Keratinocyte (primary cell): ENCODE measurements at regions not wholly inside any gene's neighbourhood (a gene's known extent, or its start where the extent isn't known, plus 50 kb on each side); places are given as distances from the start of the nearest gene placed in this dataset.
"Not testable (repeated sequence)": the region's sequence is repeated elsewhere in the genome, so short reads cannot be mapped to it uniquely, and the experiment has no call there.

Experiments used
- DNase-seq: peaks from one replicate; pipeline ENCODE4 v3.0.0-alpha.2; 2011; ENCODE audit warnings: low read depth, missing footprints, low spot score
- FAIRE-seq: peaks from 2 replicates; lab custom pipeline; 2011; peaks lifted over from hg19 to GRCh38; lab: Jason Lieb, UNC
- H2AFZ ChIP-seq: 2 replicates; pipeline ENCODE4 v1.6.0; 2012; ENCODE audit warnings: low read length, control low read depth, inconsistent platforms; ENCODE audit not compliant: control insufficient read depth
- H3K27ac ChIP-seq: 2 replicates; pipeline ENCODE4 v1.5.1; 2011; ENCODE audit warnings: low read length; ENCODE audit not compliant: control insufficient read depth, insufficient read depth
- H3K27me3 ChIP-seq: 3 replicates; pipeline ENCODE4 v1.6.0; 2011; ENCODE audit warnings: low read length; ENCODE audit not compliant: control insufficient read depth, insufficient read depth; ENCODE audit errors: extremely low read depth
- H3K36me3 ChIP-seq, 2 experiments: 2 replicates in 1 of 2; 3 replicates in 1 of 2; pipeline ENCODE4 v1.5.1; 2011; ENCODE audit warnings: low read length in 2 of 2, mild to moderate bottlenecking in 1 of 2; ENCODE audit not compliant: control insufficient read depth in 2 of 2, insufficient read depth in 2 of 2; ENCODE audit errors: extremely low read depth in 1 of 2
- H3K4me1 ChIP-seq: 3 replicates; pipeline ENCODE4 v1.5.1; 2011; ENCODE audit warnings: low read length; ENCODE audit not compliant: control insufficient read depth, insufficient read depth; ENCODE audit errors: extremely low read depth
- H3K4me2 ChIP-seq: 3 replicates; pipeline ENCODE4 v1.6.0; 2011; ENCODE audit warnings: low read depth, low read length; ENCODE audit not compliant: control insufficient read depth, insufficient read depth; ENCODE audit errors: extremely low read depth
- H3K4me3 ChIP-seq, 3 experiments: fragments of 200-600 bp in 1 of 3; sonication (generic) in 1 of 3; 2 replicates in 2 of 3; 3 replicates in 1 of 3; pipeline ENCODE4 v1.5.1; 2011 to 2016; ENCODE audit warnings: low read length in 3 of 3, mild to moderate bottlenecking in 3 of 3, control low read depth in 2 of 3, inconsistent platforms in 1 of 3, low read depth in 1 of 3, mixed read lengths in 1 of 3, mixed run types in 1 of 3, moderate library complexity in 1 of 3; ENCODE audit not compliant: control insufficient read depth in 2 of 3, insufficient read depth in 2 of 3; ENCODE audit errors: extremely low read depth in 1 of 3
- H3K79me2 ChIP-seq: 2 replicates; pipeline ENCODE4 v1.6.0; 2012; ENCODE audit warnings: low read length; ENCODE audit not compliant: control insufficient read depth, insufficient read depth
- H3K9ac ChIP-seq: 3 replicates; pipeline ENCODE4 v1.6.0; 2011; ENCODE audit warnings: low read length; ENCODE audit not compliant: control insufficient read depth, insufficient read depth; ENCODE audit errors: extremely low read depth
- H3K9me1 ChIP-seq: 3 replicates; pipeline ENCODE4 v1.6.0; 2011; ENCODE audit warnings: low read length; ENCODE audit not compliant: control insufficient read depth, insufficient read depth; ENCODE audit errors: extremely low read depth
- H3K9me3 ChIP-seq: 2 replicates; pipeline ENCODE4 v1.5.1; 2012; ENCODE audit warnings: low read depth, low read length; ENCODE audit not compliant: control insufficient read depth
- H4K20me1 ChIP-seq: 3 replicates; pipeline ENCODE4 v1.6.0; 2011; ENCODE audit warnings: low read length; ENCODE audit not compliant: control insufficient read depth, insufficient read depth; ENCODE audit errors: extremely low read depth
- CTCF ChIP-seq, 3 experiments: IDR thresholded peaks in 1 of 3; conservative IDR thresholded peaks in 1 of 3; optimal IDR thresholded peaks in 1 of 3; 2 replicates in 2 of 3; 3 replicates in 1 of 3; pipeline versions ENCODE3 to v1.5.1; 2011; ENCODE audit warnings: low read length in 3 of 3, mild to moderate bottlenecking in 3 of 3, moderate library complexity in 2 of 3, control low read depth in 1 of 3, inconsistent platforms in 1 of 3; ENCODE audit not compliant: insufficient read depth in 2 of 3; ENCODE audit errors: extremely low read depth in 1 of 3
- EZH2 ChIP-seq: IDR thresholded peaks from one replicate; pipeline ENCODE4 v1.6.1; 2012; ENCODE audit warnings: inconsistent platforms, mild to moderate bottlenecking, low read length, moderate library complexity
- dilution Hi-C: fragments of 300-500 bp; cut with MboI; formaldehyde crosslinking; loops from one replicate; pipeline ENCODE4 v1.7.0; 2020; ENCODE audit warnings: low sequenced_read_pairs; ENCODE audit not compliant: extremely low pct_ligation_motif_present

- Histone ChIP-seq H3K4me2 (no peak overlapping the region), H2AFZ (no peak overlapping the region)
- dilution Hi-C loops, result no loop called here
Observed at GRCh38 chr2:22981785-22982184, 403.2 kb upstream of the KLHL29 start.

DNA sequence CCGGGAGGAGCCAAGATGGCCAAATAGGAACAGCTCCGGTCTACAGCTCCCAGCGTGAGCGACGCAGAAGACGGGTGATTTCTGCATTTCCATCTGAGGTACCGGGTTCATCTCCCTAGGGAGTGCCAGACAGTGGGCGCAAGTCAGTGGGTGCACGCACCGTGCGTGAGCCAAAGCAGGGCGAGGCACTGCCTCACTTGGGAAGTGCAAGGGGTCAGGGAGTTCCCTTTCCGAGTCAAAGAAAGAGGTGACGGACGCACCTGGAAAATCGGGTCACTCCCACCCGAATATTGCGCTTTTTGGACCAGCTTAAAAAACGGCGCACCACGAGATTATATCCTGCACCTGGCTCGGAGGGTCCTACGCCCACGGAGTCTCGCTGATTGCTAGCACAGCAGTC is 400.8 kb upstream of the KLHL29 start:
- H4K20me1 ChIP-seq, H3K27me3 ChIP-seq, H3K79me2 ChIP-seq, H3K4me2 ChIP-seq, DNase-seq, H3K27ac ChIP-seq, H3K36me3 ChIP-seq, H3K9me3 ChIP-seq, H3K9ac ChIP-seq, FAIRE-seq, H3K9me1 ChIP-seq, H3K4me1 ChIP-seq, dilution Hi-C loops, H3K4me3 ChIP-seq, H2AFZ ChIP-seq: not testable (repeated sequence)

More at GRCh38 chr2:22981785-22982184, 403.2 kb upstream of the KLHL29 start:
- TF ChIP-seq CTCF (optimal IDR thresholded peaks at IDR 0.05 in 1 of 3, IDR thresholded peaks at IDR 0.05 in 1 of 3, conservative IDR thresholded peaks at IDR 0.05 in 1 of 3; ENCODE audit: extremely low read depth in 1 of 3, insufficient read depth in 2 of 3, low read length in 3 of 3), result no peak
- no peak for TF ChIP-seq EZH2
- Histone ChIP-seq H3K27ac (no peak overlapping the region), H3K27me3 (no peaks in the 10 kb centered on the region), H3K36me3 (no peaks in the 10 kb centered on the region), H3K9me1 (no peaks in the 10 kb centered on the region), H3K9me3 (no peaks in the 10 kb centered on the region), H3K4me3 (no peak overlapping the region), H3K9ac (no peak overlapping the region), H4K20me1 (no peaks in the 10 kb centered on the region), H3K79me2 (no peaks in the 10 kb centered on the region), H3K4me1 (no peaks in the 10 kb centered on the region)
- FAIRE-seq, result no peak
- no peak for DNase-seq

- Histone ChIP-seq H3K36me3 (no peaks in the 10 kb centered on the region), H3K79me2 (no peaks in the 10 kb centered on the region), H3K27me3 (no peaks in the 10 kb centered on the region), H3K9me3 (no peaks in the 10 kb centered on the region), H3K4me1 (no peaks in the 10 kb centered on the region), H3K4me3 (no peak overlapping the region), H3K27ac (no peak overlapping the region), H3K4me2 (no peak overlapping the region), H2AFZ (no peak overlapping the region), H3K9ac (no peak overlapping the region), H3K9me1 (no peaks in the 10 kb centered on the region), H4K20me1 (no peaks in the 10 kb centered on the region)
- TF ChIP-seq CTCF (optimal IDR thresholded peaks at IDR 0.05 in 1 of 3, IDR thresholded peaks at IDR 0.05 in 1 of 3, conservative IDR thresholded peaks at IDR 0.05 in 1 of 3; ENCODE audit: extremely low read depth in 1 of 3, insufficient read depth in 2 of 3, low read length in 3 of 3) (no peak), EZH2 (no peak)
- dilution Hi-C loops, result no loop called here
- FAIRE-seq (no peak), DNase-seq (no peak)
Observed at GRCh38 chr2:22990246-22990645, 394.7 kb upstream of the KLHL29 start.
